ENCODE measurements at regions not wholly inside any gene's neighbourhood (a gene's known extent, or its start where the extent isn't known, plus 50 kb on each side); places are given as distances from the start of the nearest gene placed in this dataset.

GRCh38 chr12:123058980-123059379 is 78.5 kb downstream of the ARL6IP4 start:
- no peak overlapping the region for H4K5ac ChIP-seq (ENCODE audit: insufficient read length, low read depth, low read length)
- H3K4me1 ChIP-seq (replicated peaks in 1 of 4; ENCODE audit: control insufficient read depth in 3 of 4, insufficient read depth in 4 of 4, low read length in 3 of 4) = no peaks in the 10 kb centered on the region
- peaks cover 0 to 2% of the 10 kb centered on the region in 2 experiments for H4K20me1 ChIP-seq (replicated peaks in 1 of 2; ENCODE audit: control insufficient read depth in 1 of 2, insufficient read depth in 2 of 2, low read length in 2 of 2)
- no peak overlapping the region for H2BK20ac ChIP-seq (ENCODE audit: low read length)
- H3K27ac ChIP-seq (ENCODE audit: low read depth, low read length) = no peak overlapping the region
- no peak overlapping the region for H4K91ac ChIP-seq (replicated peaks; ENCODE audit: insufficient read length, low read length)
- no peak overlapping the region for H3K4me2 ChIP-seq (ENCODE audit: insufficient read depth in 1 of 2, low read depth in 2 of 2, low read length in 2 of 2)
- H3K23me2 ChIP-seq (ENCODE audit: low read depth, low read length) = no peaks in the 10 kb centered on the region
- no peak overlapping the region for H3K14ac ChIP-seq (ENCODE audit: insufficient read length)
- no peak overlapping the region for H4K8ac ChIP-seq (ENCODE audit: extremely low read depth, insufficient read depth, low read length)
- no peak overlapping the region for H2BK15ac ChIP-seq (ENCODE audit: low read length)
- POLR2A ChIA-PET (ENCODE audit: partially characterized antibody) = interaction anchor here (1.0 kb wide), 1 partner anchor 12 kb away, joined by 3 read pairs; no protein-coding TSS in a partner anchor
- no peak overlapping the region for H2AK5ac ChIP-seq (ENCODE audit: low read depth, low read length)
- H3K18ac ChIP-seq (ENCODE audit: extremely low read depth, low read length) = no peak overlapping the region
- CTCF ChIA-PET (ENCODE audit: partially characterized antibody) = interaction anchor here (0.5 to 11.7 kb wide), 14 partner anchors 16 to 1208 kb away, joined by 3 to 148 read pairs (median 4); no protein-coding TSS in a partner anchor
- no peaks in the 10 kb centered on the region for H3K79me2 ChIP-seq (ENCODE audit: control insufficient read depth in 1 of 2, insufficient read depth in 2 of 2, low read length in 2 of 2)
- DNase-seq (ENCODE audit: low read depth in 1 of 2, low spot score in 2 of 2) (no peak), FAIRE-seq (no peak)
- H3K9ac ChIP-seq (replicated peaks in 1 of 4; ENCODE audit: extremely low read depth in 1 of 4, low read depth in 3 of 4, low read length in 3 of 4) = no peak overlapping the region
- H2BK120ac ChIP-seq (replicated peaks; ENCODE audit: low read depth, low read length) = no peak overlapping the region
- H3K56ac ChIP-seq (replicated peaks; ENCODE audit: insufficient read length, low read depth, low read length) = no peak overlapping the region
- 86% methylated on average over 4 of the region's 4 CpGs; no CpG with 5 or more reads in 1 of the 2 experiments for whole genome bisulfite sequencing, 2 experiments (ENCODE audit: extremely low coverage in 1 of 2, insufficient coverage in 1 of 2, insufficient read length in 1 of 2, insufficient replicate concordance in 2 of 2, low coverage in 1 of 2, low lambda C conversion rate in 2 of 2, missing lambda C conversion rate in 1 of 2)
- no peaks in the 10 kb centered on the region; a peak in 1 of 7 replicates for H3K27me3 ChIP-seq (replicated peaks in 1 of 4; ENCODE audit: control insufficient read depth in 3 of 4, extremely low read depth in 1 of 4, insufficient read depth in 3 of 4, low read length in 3 of 4)
- H3K4ac ChIP-seq (replicated peaks; ENCODE audit: insufficient read length, low read depth, low read length) = no peak overlapping the region
- no peak overlapping the region for H2BK12ac ChIP-seq (ENCODE audit: low read depth, low read length)
- no peak overlapping the region for H3K4me3 ChIP-seq (ENCODE audit: extremely low read depth in 1 of 4, insufficient read depth in 2 of 4, low read depth in 3 of 4, low read length in 4 of 4)
- H2BK5ac ChIP-seq (ENCODE audit: low read depth, low read length) = no peak overlapping the region
- H3K9me3 ChIP-seq (ENCODE audit: insufficient read depth in 2 of 2, low read depth in 1 of 2, low read length in 1 of 2) = no peaks in the 10 kb centered on the region
- H2AFZ ChIP-seq (ENCODE audit: low read length) = no peak overlapping the region
- H3K23ac ChIP-seq (ENCODE audit: insufficient read length) = no peak overlapping the region
- no peaks in the 10 kb centered on the region for H3K36me3 ChIP-seq (ENCODE audit: control insufficient read depth in 2 of 4, insufficient read depth in 4 of 4, low read length in 3 of 4)
- no peaks in the 10 kb centered on the region for H3K79me1 ChIP-seq (ENCODE audit: low read depth, low read length)
- no peak for TF ChIP-seq HDAC2 (IDR thresholded peaks at IDR 0.05; ENCODE audit: borderline replicate concordance in 1 of 2, low read depth in 2 of 2, low read length in 2 of 2)
- TF ChIP-seq, protein P1, sequence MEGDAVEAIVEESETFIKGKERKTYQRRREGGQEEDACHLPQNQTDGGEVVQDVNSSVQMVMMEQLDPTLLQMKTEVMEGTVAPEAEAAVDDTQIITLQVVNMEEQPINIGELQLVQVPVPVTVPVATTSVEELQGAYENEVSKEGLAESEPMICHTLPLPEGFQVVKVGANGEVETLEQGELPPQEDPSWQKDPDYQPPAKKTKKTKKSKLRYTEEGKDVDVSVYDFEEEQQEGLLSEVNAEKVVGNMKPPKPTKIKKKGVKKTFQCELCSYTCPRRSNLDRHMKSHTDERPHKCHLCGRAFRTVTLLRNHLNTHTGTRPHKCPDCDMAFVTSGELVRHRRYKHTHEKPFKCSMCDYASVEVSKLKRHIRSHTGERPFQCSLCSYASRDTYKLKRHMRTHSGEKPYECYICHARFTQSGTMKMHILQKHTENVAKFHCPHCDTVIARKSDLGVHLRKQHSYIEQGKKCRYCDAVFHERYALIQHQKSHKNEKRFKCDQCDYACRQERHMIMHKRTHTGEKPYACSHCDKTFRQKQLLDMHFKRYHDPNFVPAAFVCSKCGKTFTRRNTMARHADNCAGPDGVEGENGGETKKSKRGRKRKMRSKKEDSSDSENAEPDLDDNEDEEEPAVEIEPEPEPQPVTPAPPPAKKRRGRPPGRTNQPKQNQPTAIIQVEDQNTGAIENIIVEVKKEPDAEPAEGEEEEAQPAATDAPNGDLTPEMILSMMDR (IDR thresholded peaks at IDR 0.05; ENCODE audit: control extremely low read depth in 1 of 3, insufficient read depth in 1 of 3, low read depth in 1 of 3, low read length in 3 of 3) = no peak
- no peak for TF ChIP-seq CHD2 (IDR thresholded peaks at IDR 0.05; ENCODE audit: low read length)
- no peak for TF ChIP-seq EZH2 (IDR thresholded peaks at IDR 0.05; ENCODE audit: low read depth, low read length, severe bottlenecking)
- TF ChIP-seq RNF2 (IDR thresholded peaks at IDR 0.05; ENCODE audit: borderline replicate concordance, low read depth, low read length, missing control alignments, poor library complexity, severe bottlenecking) = no peak
- TF ChIP-seq, protein P2, sequence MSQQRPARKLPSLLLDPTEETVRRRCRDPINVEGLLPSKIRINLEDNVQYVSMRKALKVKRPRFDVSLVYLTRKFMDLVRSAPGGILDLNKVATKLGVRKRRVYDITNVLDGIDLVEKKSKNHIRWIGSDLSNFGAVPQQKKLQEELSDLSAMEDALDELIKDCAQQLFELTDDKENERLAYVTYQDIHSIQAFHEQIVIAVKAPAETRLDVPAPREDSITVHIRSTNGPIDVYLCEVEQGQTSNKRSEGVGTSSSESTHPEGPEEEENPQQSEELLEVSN (IDR thresholded peaks at IDR 0.05) = no peak
- no peak for TF ChIP-seq RFX5 (IDR thresholded peaks at IDR 0.05; ENCODE audit: borderline replicate concordance, low read depth, low read length)
- no peak for TF ChIP-seq TBP (IDR thresholded peaks at IDR 0.05; ENCODE audit: low read depth, low read length)
- TF ChIP-seq SRF (IDR thresholded peaks at IDR 0.05; ENCODE audit: low read depth, low read length) = no peak
